BJ (cell line): ENCODE measurements at regions not wholly inside any gene's neighbourhood (a gene's known extent, or its start where the extent isn't known, plus 50 kb on each side); places are given as distances from the start of the nearest gene placed in this dataset.

Source experiments
- CTCF ChIA-PET: fragments of 350-600 bp; formaldehyde crosslinking; extraction: SDS; loops from one replicate; lab custom pipeline; 2021; ENCODE audit warnings: antibody characterized with exemption, inconsistent platforms; lab: Yijun Ruan, JAX
- POLR2A ChIA-PET: fragments of 300-600 bp; sonication (Branson Sonifier 250); formaldehyde crosslinking; extraction: SDS; loops from one replicate; lab custom pipeline; 2021; ENCODE audit warnings: antibody characterized with exemption; lab: Charles Lee
- DNase-seq: peaks from one replicate; pipeline ENCODE4 v3.0.0-alpha.2; 2011; ENCODE audit warnings: low read depth
- H3K27me3 ChIP-seq: 2 replicates; pipeline ENCODE4 v1.6.0; 2011; ENCODE audit warnings: low read length; ENCODE audit not compliant: control insufficient read depth, insufficient read depth
- H3K36me3 ChIP-seq: 2 replicates; pipeline ENCODE4 v1.5.1; 2011; ENCODE audit warnings: low read length; ENCODE audit not compliant: control insufficient read depth, insufficient read depth
- H3K4me3 ChIP-seq: 2 replicates; pipeline ENCODE4 v1.5.1; 2011; ENCODE audit warnings: low read depth, mild to moderate bottlenecking, control low read depth, low read length
- TF ChIP-seq, protein P1 (sequence below): IDR thresholded peaks from 2 replicates; pipeline ENCODE4 v1.5.1; 2011; ENCODE audit warnings: low read depth, mild to moderate bottlenecking, control low read depth, inconsistent platforms, low read length, moderate library complexity; ENCODE audit not compliant: insufficient read depth

- POLR2A ChIA-PET = interaction anchor here (0.7 kb wide), 1 partner anchor 507 kb away, joined by 7 read pairs; no protein-coding TSS in a partner anchor
- Histone ChIP-seq H3K4me3 (no peak overlapping the region), H3K27me3 (no peaks in the 10 kb centered on the region), H3K36me3 (no peaks in the 10 kb centered on the region)
- CTCF ChIA-PET = no interaction called here
- no peak for DNase-seq
- TF ChIP-seq, protein P1, sequence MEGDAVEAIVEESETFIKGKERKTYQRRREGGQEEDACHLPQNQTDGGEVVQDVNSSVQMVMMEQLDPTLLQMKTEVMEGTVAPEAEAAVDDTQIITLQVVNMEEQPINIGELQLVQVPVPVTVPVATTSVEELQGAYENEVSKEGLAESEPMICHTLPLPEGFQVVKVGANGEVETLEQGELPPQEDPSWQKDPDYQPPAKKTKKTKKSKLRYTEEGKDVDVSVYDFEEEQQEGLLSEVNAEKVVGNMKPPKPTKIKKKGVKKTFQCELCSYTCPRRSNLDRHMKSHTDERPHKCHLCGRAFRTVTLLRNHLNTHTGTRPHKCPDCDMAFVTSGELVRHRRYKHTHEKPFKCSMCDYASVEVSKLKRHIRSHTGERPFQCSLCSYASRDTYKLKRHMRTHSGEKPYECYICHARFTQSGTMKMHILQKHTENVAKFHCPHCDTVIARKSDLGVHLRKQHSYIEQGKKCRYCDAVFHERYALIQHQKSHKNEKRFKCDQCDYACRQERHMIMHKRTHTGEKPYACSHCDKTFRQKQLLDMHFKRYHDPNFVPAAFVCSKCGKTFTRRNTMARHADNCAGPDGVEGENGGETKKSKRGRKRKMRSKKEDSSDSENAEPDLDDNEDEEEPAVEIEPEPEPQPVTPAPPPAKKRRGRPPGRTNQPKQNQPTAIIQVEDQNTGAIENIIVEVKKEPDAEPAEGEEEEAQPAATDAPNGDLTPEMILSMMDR = no peak
Measured at GRCh38 chr7:115635376-115635775, 395.2 kb downstream of the TFEC start.

- POLR2A ChIA-PET = no interaction called here
- DNase-seq = no peak
Measured at GRCh38 chr7:115634633-115635032, 395.9 kb downstream of the TFEC start.

GRCh38 chr7:115632636-115633035 is 397.9 kb downstream of the TFEC start:
- CTCF ChIA-PET = interaction anchor here (1.6 kb wide), 1 partner anchor 8 kb away, joined by 5 read pairs; no protein-coding TSS in a partner anchor

More at GRCh38 chr7:115634633-115635032, 395.9 kb downstream of the TFEC start:
- Histone ChIP-seq H3K36me3 (no peaks in the 10 kb centered on the region), H3K4me3 (no peak overlapping the region), H3K27me3 (no peaks in the 10 kb centered on the region)
- TF ChIP-seq, protein P1 = no peak
- CTCF ChIA-PET = interaction anchor here (0.7 kb wide), 1 partner anchor 18 kb away, joined by 3 read pairs; no protein-coding TSS in a partner anchor

DNA sequence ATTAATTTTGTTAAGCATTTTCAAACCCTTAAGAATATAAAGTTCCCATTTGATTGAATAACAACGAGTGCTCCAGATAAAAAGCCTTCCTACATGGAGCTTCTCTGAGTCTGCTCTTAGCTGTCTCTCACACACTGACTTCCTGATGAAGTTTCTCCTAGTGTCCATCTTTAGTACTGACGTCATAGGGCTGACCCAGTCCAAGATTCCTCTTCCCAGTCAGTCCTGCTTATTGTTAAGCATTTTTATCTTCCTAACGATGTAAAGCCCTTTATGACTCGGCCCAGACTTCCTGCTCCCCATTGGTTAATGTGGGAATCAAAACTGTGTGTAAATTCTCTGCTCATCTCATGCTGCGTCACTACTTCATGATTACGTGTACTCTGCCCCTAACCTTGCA is 398.8 kb downstream of the TFEC start:
- TF ChIP-seq, protein P1 = no peak
- no peak overlapping the region for H3K4me3 ChIP-seq
- ChIA-PET CTCF (interaction anchor here (0.6 kb wide), 1 partner anchor 24 kb away, joined by 3 read pairs; no protein-coding TSS in a partner anchor), POLR2A (no interaction called here)
- no peaks in the 10 kb centered on the region for H3K36me3 ChIP-seq
- no peak for DNase-seq
- H3K27me3 ChIP-seq = no peaks in the 10 kb centered on the region

More at GRCh38 chr7:115632636-115633035, 397.9 kb downstream of the TFEC start:
- Histone ChIP-seq H3K27me3 (no peaks in the 10 kb centered on the region), H3K4me3 (no peak overlapping the region), H3K36me3 (no peaks in the 10 kb centered on the region)
- POLR2A ChIA-PET = no interaction called here
- no peak for DNase-seq
- TF ChIP-seq, protein P1 = no peak

DNA sequence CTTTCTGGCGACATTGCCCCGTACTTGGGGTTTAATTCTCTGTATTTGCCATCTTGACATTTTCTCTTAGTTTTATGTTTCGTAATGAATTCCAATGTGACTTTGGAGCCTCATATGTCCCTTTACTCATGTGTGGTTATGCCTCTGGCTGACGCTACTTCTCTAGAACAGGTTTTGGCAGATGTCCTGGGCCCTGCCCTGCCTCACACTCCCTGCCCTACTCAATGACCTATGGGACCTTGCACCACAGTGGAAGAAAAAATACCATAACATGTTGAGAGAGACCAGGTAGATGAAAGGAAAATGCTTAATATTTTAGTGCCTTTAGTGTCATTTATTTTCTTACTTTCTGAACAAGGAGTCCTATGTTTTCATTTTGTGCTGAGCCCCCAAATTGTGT is 400.5 kb downstream of the TFEC start:
- TF ChIP-seq, protein P1 = no peak
- Histone ChIP-seq H3K4me3 (no peak overlapping the region), H3K36me3 (no peaks in the 10 kb centered on the region), H3K27me3 (no peaks in the 10 kb centered on the region)
- DNase-seq = no peak
- ChIA-PET CTCF (no interaction called here), POLR2A (no interaction called here)
